ENCODE measurements at regions not wholly inside any gene's neighbourhood (a gene's known extent, or its start where the extent isn't known, plus 50 kb on each side); places are given as distances from the start of the nearest gene placed in this dataset.

- Histone ChIP-seq H3K36me3 (ENCODE audit: low read depth) (no peaks in the 10 kb centered on the region), H3K9me3 (ENCODE audit: low read depth) (no peaks in the 10 kb centered on the region), H3K9me2 (ENCODE audit: insufficient read depth) (no peaks in the 10 kb centered on the region), H2AFZ (no peak overlapping the region), H3K9ac (no peak overlapping the region), H4K20me1 (ENCODE audit: insufficient read depth) (no peaks in the 10 kb centered on the region), H3K4me2 (ENCODE audit: unreplicated experiment) (no peak overlapping the region), H3K4me1 (ENCODE audit: insufficient read depth) (0 out of 2 replicates have a peak, but pooled peaks cover 3% of the 10 kb centered on the region), H3K27ac (no peak overlapping the region), H3F3A (ENCODE audit: insufficient read depth) (no peaks in the 10 kb centered on the region), H3K27me3 (replicated peaks; ENCODE audit: insufficient read depth) (no peaks in the 10 kb centered on the region), H3K79me2 (ENCODE audit: insufficient read depth) (no peaks in the 10 kb centered on the region), H3K4me3 (no peak overlapping the region)
- in situ Hi-C loops (cut with MboI) = no loop called here
- WGBS, 2 experiments (ENCODE audit: low coverage in 1 of 2, low lambda C conversion rate in 2 of 2, missing lambda C conversion rate in 2 of 2) = 60 to 61% methylated on average over 13 of the region's 13 CpGs
- no peak for DNase-seq
- TF ChIP-seq EZH2 (IDR thresholded peaks at IDR 0.05; ENCODE audit: insufficient read depth, poor library complexity, severe bottlenecking) = no peak
- no peak for TF ChIP-seq EZH2phosphoT487 (IDR thresholded peaks at IDR 0.05; ENCODE audit: insufficient read depth, low read depth)
Observed at GRCh38 chr11:70573701-70574151, 175.4 kb downstream of the CTTN start.

- H3K27ac ChIP-seq = no peak overlapping the region
- no peak for TF ChIP-seq EZH2 (IDR thresholded peaks at IDR 0.05; ENCODE audit: insufficient read depth, poor library complexity, severe bottlenecking)
- TF ChIP-seq EZH2phosphoT487 (IDR thresholded peaks at IDR 0.05; ENCODE audit: insufficient read depth, low read depth) = no peak
- no peaks in the 10 kb centered on the region for H3K9me2 ChIP-seq (ENCODE audit: insufficient read depth)
- no peaks in the 10 kb centered on the region for H3K4me1 ChIP-seq (ENCODE audit: insufficient read depth)
- H3K4me3 ChIP-seq = no peak overlapping the region
- no peak overlapping the region for H3K9ac ChIP-seq
- no peaks in the 10 kb centered on the region for H3K79me2 ChIP-seq (ENCODE audit: insufficient read depth)
- DNase-seq = no peak
- no peak overlapping the region for H2AFZ ChIP-seq
- no peaks in the 10 kb centered on the region for H3F3A ChIP-seq (ENCODE audit: insufficient read depth)
- in situ Hi-C loops (cut with MboI) = no loop called here
- no peaks in the 10 kb centered on the region for H3K36me3 ChIP-seq (ENCODE audit: low read depth)
- no peaks in the 10 kb centered on the region for H4K20me1 ChIP-seq (ENCODE audit: insufficient read depth)
- WGBS, 2 experiments (ENCODE audit: low coverage in 1 of 2, low lambda C conversion rate in 2 of 2, missing lambda C conversion rate in 2 of 2) = 64 to 68% methylated on average over 12 of the region's 12 CpGs
- H3K9me3 ChIP-seq (ENCODE audit: low read depth) = no peaks in the 10 kb centered on the region
- no peaks in the 10 kb centered on the region for H3K27me3 ChIP-seq (replicated peaks; ENCODE audit: insufficient read depth)
- no peak overlapping the region for H3K4me2 ChIP-seq (ENCODE audit: unreplicated experiment)
Observed at GRCh38 chr11:70574725-70575347, 176.5 kb downstream of the CTTN start.

GRCh38 chr11:70575396-70576060 lies 177.2 kb downstream of the CTTN start:
- Histone ChIP-seq H2AFZ (no peak overlapping the region), H3K27ac (no peak overlapping the region), H4K20me1 (ENCODE audit: insufficient read depth) (no peaks in the 10 kb centered on the region), H3F3A (ENCODE audit: insufficient read depth) (no peaks in the 10 kb centered on the region), H3K9me2 (ENCODE audit: insufficient read depth) (no peaks in the 10 kb centered on the region), H3K79me2 (ENCODE audit: insufficient read depth) (no peaks in the 10 kb centered on the region), H3K4me1 (ENCODE audit: insufficient read depth) (no peaks in the 10 kb centered on the region), H3K9me3 (ENCODE audit: low read depth) (no peaks in the 10 kb centered on the region), H3K27me3 (replicated peaks; ENCODE audit: insufficient read depth) (no peaks in the 10 kb centered on the region), H3K36me3 (ENCODE audit: low read depth) (no peaks in the 10 kb centered on the region), H3K9ac (no peak overlapping the region), H3K4me3 (no peak overlapping the region), H3K4me2 (ENCODE audit: unreplicated experiment) (no peak overlapping the region)
- WGBS, 2 experiments (ENCODE audit: low coverage in 1 of 2, low lambda C conversion rate in 2 of 2, missing lambda C conversion rate in 2 of 2) = 59 to 62% methylated on average over 12 of the region's 12 CpGs
- no peak for TF ChIP-seq EZH2phosphoT487 (IDR thresholded peaks at IDR 0.05; ENCODE audit: insufficient read depth, low read depth)
- TF ChIP-seq EZH2 (IDR thresholded peaks at IDR 0.05; ENCODE audit: insufficient read depth, poor library complexity, severe bottlenecking) = no peak
- no peak for DNase-seq
- in situ Hi-C loops (cut with MboI) = no loop called here

- Histone ChIP-seq H3K4me1 (ENCODE audit: insufficient read depth) (no peaks in the 10 kb centered on the region), H3K27me3 (replicated peaks; ENCODE audit: insufficient read depth) (no peaks in the 10 kb centered on the region), H3K36me3 (ENCODE audit: low read depth) (no peaks in the 10 kb centered on the region), H3K4me3 (no peak overlapping the region), H3K9ac (no peak overlapping the region), H3K79me2 (ENCODE audit: insufficient read depth) (no peaks in the 10 kb centered on the region), H4K20me1 (ENCODE audit: insufficient read depth) (no peaks in the 10 kb centered on the region), H3K4me2 (ENCODE audit: unreplicated experiment) (no peak overlapping the region), H2AFZ (no peak overlapping the region), H3F3A (ENCODE audit: insufficient read depth) (no peaks in the 10 kb centered on the region), H3K9me3 (ENCODE audit: low read depth) (no peaks in the 10 kb centered on the region), H3K9me2 (ENCODE audit: insufficient read depth) (no peaks in the 10 kb centered on the region), H3K27ac (no peak overlapping the region)
- DNase-seq = no peak
- in situ Hi-C loops (cut with MboI) = no loop called here
- no peak for TF ChIP-seq EZH2phosphoT487 (IDR thresholded peaks at IDR 0.05; ENCODE audit: insufficient read depth, low read depth)
- no peak for TF ChIP-seq EZH2 (IDR thresholded peaks at IDR 0.05; ENCODE audit: insufficient read depth, poor library complexity, severe bottlenecking)
- 41 to 46% methylated on average over 7 of the region's 7 CpGs for WGBS, 2 experiments (ENCODE audit: low coverage in 1 of 2, low lambda C conversion rate in 2 of 2, missing lambda C conversion rate in 2 of 2)
Observed at GRCh38 chr11:70577258-70577603, 178.9 kb downstream of the CTTN start.

Measured in GM23248 (cell line).